ENCODE measurements at regions not wholly inside any gene's neighbourhood (a gene's known extent, or its start where the extent isn't known, plus 50 kb on each side); places are given as distances from the start of the nearest gene placed in this dataset.

DNA sequence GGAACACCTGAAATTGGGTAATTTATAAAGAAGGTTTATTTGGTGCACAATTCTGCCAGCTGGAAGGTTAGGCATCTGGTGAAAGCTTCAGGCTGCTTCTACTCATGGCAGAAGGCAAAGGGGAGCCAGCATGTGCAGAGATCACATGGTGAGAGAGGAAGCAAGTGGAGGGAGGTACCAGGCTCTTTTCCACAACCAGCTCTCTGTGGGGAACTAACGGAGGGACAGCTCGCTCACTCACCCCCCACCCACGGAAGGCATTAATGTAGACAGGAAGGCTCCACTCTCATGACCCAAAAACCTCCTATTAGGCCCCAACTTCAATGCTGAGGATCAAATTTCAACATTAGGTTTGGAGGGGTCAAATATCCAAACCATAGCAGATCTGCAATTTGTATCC lies 75.6 kb upstream of the ARHGAP32 start:
- TF ChIP-seq, protein P1, sequence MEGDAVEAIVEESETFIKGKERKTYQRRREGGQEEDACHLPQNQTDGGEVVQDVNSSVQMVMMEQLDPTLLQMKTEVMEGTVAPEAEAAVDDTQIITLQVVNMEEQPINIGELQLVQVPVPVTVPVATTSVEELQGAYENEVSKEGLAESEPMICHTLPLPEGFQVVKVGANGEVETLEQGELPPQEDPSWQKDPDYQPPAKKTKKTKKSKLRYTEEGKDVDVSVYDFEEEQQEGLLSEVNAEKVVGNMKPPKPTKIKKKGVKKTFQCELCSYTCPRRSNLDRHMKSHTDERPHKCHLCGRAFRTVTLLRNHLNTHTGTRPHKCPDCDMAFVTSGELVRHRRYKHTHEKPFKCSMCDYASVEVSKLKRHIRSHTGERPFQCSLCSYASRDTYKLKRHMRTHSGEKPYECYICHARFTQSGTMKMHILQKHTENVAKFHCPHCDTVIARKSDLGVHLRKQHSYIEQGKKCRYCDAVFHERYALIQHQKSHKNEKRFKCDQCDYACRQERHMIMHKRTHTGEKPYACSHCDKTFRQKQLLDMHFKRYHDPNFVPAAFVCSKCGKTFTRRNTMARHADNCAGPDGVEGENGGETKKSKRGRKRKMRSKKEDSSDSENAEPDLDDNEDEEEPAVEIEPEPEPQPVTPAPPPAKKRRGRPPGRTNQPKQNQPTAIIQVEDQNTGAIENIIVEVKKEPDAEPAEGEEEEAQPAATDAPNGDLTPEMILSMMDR (IDR thresholded peaks at IDR 0.05), result no peak
- TF ChIP-seq POLR2A (IDR thresholded peaks at IDR 0.05), result no peak

Data from lower leg skin (tissue), 3 donors.